K562 (cell line): ENCODE measurements at regions not wholly inside any gene's neighbourhood (a gene's known extent, or its start where the extent isn't known, plus 50 kb on each side); places are given as distances from the start of the nearest gene placed in this dataset.

Source experiments
- ATAC-seq: fragments of 200-7000 bp; cut with Tn5 transposase; 3 replicates; pipeline ENCODE4 v1.9.1; 2020; ENCODE audit warnings: moderate library complexity
- BruUV-seq: library from RNA; stranded (reverse); fragments of 400-500 nt; replicated peaks from 2 replicates; lab custom pipeline; 2021; lab: Mats Ljungman, UMichigan
- CTCF ChIA-PET: fragments of 300-600 bp; formaldehyde crosslinking; extraction: SDS; loops from one replicate; lab custom pipeline; 2021; ENCODE audit warnings: low intra/inter-chr PET ratio; lab: Yijun Ruan, JAX
- POLR2A ChIA-PET: fragments of 300-600, 350-650 bp; sonication (Branson Sonifier 250); formaldehyde crosslinking; extraction: SDS; loops from one replicate; lab custom pipeline; 2021; ENCODE audit warnings: antibody characterized with exemption, inconsistent platforms; lab: Yijun Ruan, JAX
- DNase-seq, 4 experiments: peaks; one replicate each; pipeline versions ENCODE4 v3.0.0 to v3.0.0-alpha.2; 2011 to 2018; ENCODE audit warnings: low spot score in 3 of 4, mixed read lengths in 3 of 4; ENCODE audit errors: extremely low read depth in 1 of 4
- FAIRE-seq: peaks from 2 replicates; lab custom pipeline; 2011; peaks lifted over from hg19 to GRCh38; lab: Jason Lieb, UNC
- H2AFZ ChIP-seq: 2 replicates; pipeline ENCODE4 v1.6.0; 2011; ENCODE audit warnings: low read depth, low read length, control low read depth, inconsistent platforms
- H3K27ac ChIP-seq: fragments of 200-600 bp; 3 replicates; pipeline ENCODE4 v1.8.0; 2011; ENCODE audit warnings: low read depth, mild to moderate bottlenecking, control low read depth, inconsistent platforms, low read length, moderate library complexity, mixed read lengths; ENCODE audit errors: extremely low read depth
- H3K27me3 ChIP-seq, 2 experiments: fragments of 300-600 bp in 1 of 2; 2 replicates in 1 of 2; 3 replicates in 1 of 2; pipeline versions ENCODE4 v1.6.0 to v1.8.0; 2011; ENCODE audit warnings: inconsistent platforms in 2 of 2, low read length in 2 of 2, mild to moderate bottlenecking in 1 of 2, mixed read lengths in 1 of 2, moderate library complexity in 1 of 2; ENCODE audit not compliant: control insufficient read depth in 2 of 2, insufficient read depth in 2 of 2
- H3K36me3 ChIP-seq: fragments of 300-600 bp; 3 replicates; pipeline ENCODE4 v1.8.0; 2011; ENCODE audit warnings: mild to moderate bottlenecking, low read length, inconsistent platforms; ENCODE audit not compliant: control insufficient read depth, insufficient read depth
- H3K4me1 ChIP-seq, 2 experiments: fragments of 200-600 bp in 1 of 2; replicated peaks in 1 of 2; 2 replicates in 1 of 2; 3 replicates in 1 of 2; pipeline versions ENCODE4 v1.5.1 to v1.8.0; 2011; ENCODE audit warnings: inconsistent platforms in 2 of 2, low read length in 2 of 2, mild to moderate bottlenecking in 1 of 2, mixed read lengths in 1 of 2, moderate library complexity in 1 of 2; ENCODE audit not compliant: control insufficient read depth in 2 of 2, insufficient read depth in 2 of 2
- H3K4me2 ChIP-seq: 2 replicates; pipeline ENCODE4 v1.6.1; 2011; ENCODE audit warnings: low read length, control low read depth, inconsistent platforms, mixed read lengths; ENCODE audit not compliant: insufficient read depth
- H3K4me3 ChIP-seq: fragments of 200-600 bp; sonication (generic), shearing (Covaris generic); 2 replicates; pipeline ENCODE4 v1.5.1; 2016; ENCODE audit warnings: control low read depth, inconsistent platforms
- H3K79me2 ChIP-seq: fragments of 200-600 bp; 3 replicates; pipeline ENCODE4 v1.8.0; 2011; ENCODE audit warnings: low read length, inconsistent platforms; ENCODE audit not compliant: control insufficient read depth, insufficient read depth
- H3K9ac ChIP-seq, 2 experiments: 2 replicates each; pipeline versions ENCODE4 v1.6.0 to v1.6.1; 2011; ENCODE audit warnings: low read depth in 2 of 2, low read length in 2 of 2, control low read depth in 1 of 2, inconsistent platforms in 1 of 2, mild to moderate bottlenecking in 1 of 2, mixed read lengths in 1 of 2; ENCODE audit not compliant: insufficient read depth in 1 of 2
- H3K9me1 ChIP-seq: one replicate; pipeline ENCODE4 v1.6.0; 2011; ENCODE audit warnings: inconsistent platforms, mild to moderate bottlenecking, low read length, moderate library complexity; ENCODE audit not compliant: control insufficient read depth, insufficient read depth
- H3K9me3 ChIP-seq: replicated peaks from 2 replicates; pipeline ENCODE4 v1.5.1; 2011; ENCODE audit warnings: low read depth, low read length, inconsistent platforms; ENCODE audit not compliant: control insufficient read depth, insufficient read depth
- H4K20me1 ChIP-seq: replicated peaks from 2 replicates; pipeline ENCODE4 v1.6.1; 2011; ENCODE audit warnings: low read length, inconsistent platforms, mixed read lengths; ENCODE audit not compliant: control insufficient read depth, insufficient read depth
- BHLHE40 ChIP-seq: IDR thresholded peaks from 2 replicates; pipeline ENCODE4 v1.6.1; 2011; ENCODE audit warnings: low read length, improper control_type of control experiment
- CBX5 ChIP-seq: IDR thresholded peaks from 2 replicates; pipeline ENCODE4 v1.6.1; 2014; ENCODE audit warnings: low read depth, borderline replicate concordance
- CBX8 ChIP-seq: fragments of 200-600 bp; sonication (generic); IDR thresholded peaks from 2 replicates; pipeline ENCODE4 v1.6.1; 2012; ENCODE audit warnings: borderline replicate concordance, mixed run types, low read depth, mild to moderate bottlenecking, moderate library complexity, mixed read lengths, low read length, control low read depth, inconsistent platforms; ENCODE audit not compliant: poor library complexity, severe bottlenecking; ENCODE audit errors: extremely low read depth
- CEBPB ChIP-seq: fragments of 450-650 bp; IDR thresholded peaks from 2 replicates; pipeline ENCODE4 v1.6.1; 2016; ENCODE audit warnings: missing genetic modification characterization, missing compliant biosample characterization
- CEBPG ChIP-seq, 3 experiments: fragments of 200-800 bp in 1 of 3; sonication (Bioruptor generic) in 1 of 3; sonication (generic) in 1 of 3; formaldehyde crosslinking in 1 of 3; IDR thresholded peaks in 2 of 3; conservative IDR thresholded peaks in 1 of 3; 2 replicates each; pipeline versions ENCODE4 v1.6.1 to v1.8.0; 2016 to 2022; ENCODE audit warnings: missing compliant biosample characterization in 2 of 3, missing genetic modification characterization in 2 of 3, mild to moderate bottlenecking in 1 of 3, missing genetic modification reagents in 1 of 3
- HDAC6 ChIP-seq: IDR thresholded peaks from 2 replicates; pipeline ENCODE4 v1.6.1; 2012; ENCODE audit warnings: low read depth, mild to moderate bottlenecking, control low read depth, inconsistent platforms, low read length, moderate library complexity
- HLTF ChIP-seq: fragments of 450-650 bp; IDR thresholded peaks from 2 replicates; pipeline ENCODE4 v1.6.1; 2016
- SRSF1 ChIP-seq: fragments of 200-400 bp; formaldehyde crosslinking; IDR thresholded peaks from 2 replicates; pipeline ENCODE4 v1.6.1; 2017; ENCODE audit warnings: mild to moderate bottlenecking, low read depth, low read length, moderate library complexity
- TAF1 ChIP-seq: IDR thresholded peaks from 2 replicates; pipeline ENCODE4 v1.6.1; 2011; ENCODE audit warnings: mild to moderate bottlenecking, low read length, moderate library complexity; ENCODE audit not compliant: insufficient read depth, control insufficient read depth, severe bottlenecking; ENCODE audit errors: extremely low read depth
- WGBS: fragments of 100-300 bp; shearing (Covaris generic); methylation state at CpG from one replicate; pipeline ENCODE4 v1.1.6; 2016; ENCODE audit warnings: low coverage, mixed read lengths; ENCODE audit not compliant: insufficient coverage; ENCODE audit errors: missing lambda C conversion rate; 5-methylcytosine and 5-hydroxymethylcytosine counted together
- in situ Hi-C: fragments of 300-500 bp; cut with MboI; formaldehyde crosslinking; loops from 4 replicates; pipeline ENCODE4 v1.15.0; 2018; ENCODE audit warnings: inconsistent platforms, mixed read lengths
- intact Hi-C: fragments of 100-400 bp; cut with micrococcal nuclease; formaldehyde crosslinking; loops from 2 replicates; pipeline ENCODE4 v1.14.2; 2022
- TF ChIP-seq, protein P1 (sequence below): fragments of 250-450 bp; sonication (Bioruptor Pico); IDR thresholded peaks from 2 replicates; pipeline ENCODE4 v1.8.0; 2021; ENCODE audit warnings: moderate library complexity, mild to moderate bottlenecking, inconsistent platforms
- TF ChIP-seq, protein P2 (sequence below): fragments of 250-450 bp; sonication (Bioruptor Pico); IDR thresholded peaks from 2 replicates; pipeline ENCODE4 v1.9.0; 2021; ENCODE audit warnings: mild to moderate bottlenecking

DNA sequence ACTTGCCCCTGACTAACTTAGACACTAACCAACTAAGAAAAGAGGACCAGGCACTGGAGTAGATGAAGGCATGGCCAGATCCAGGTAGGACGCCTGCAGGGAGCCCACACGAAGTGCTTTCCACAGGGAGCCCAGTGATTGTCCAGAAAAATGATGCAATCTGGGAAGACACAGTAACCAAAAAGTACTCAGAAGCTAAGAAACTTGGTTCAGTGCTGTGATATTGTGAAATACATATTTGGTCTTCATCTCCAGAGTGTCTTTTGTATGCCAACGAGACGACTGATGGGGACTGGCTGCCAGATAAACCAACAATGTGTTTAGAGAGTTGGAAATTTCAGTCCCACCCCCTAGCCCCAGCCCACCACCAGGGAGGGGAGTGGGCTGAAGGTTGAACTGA is 135.0 kb downstream of the SP3 start:
- Histone ChIP-seq H3K4me3 (no peak overlapping the region), H4K20me1 (no peaks in the 10 kb centered on the region), H3K4me2 (no peak overlapping the region), H3K9ac (no peak overlapping the region), H3K36me3 (no peaks in the 10 kb centered on the region), H3K79me2 (no peaks in the 10 kb centered on the region), H3K27ac (no peak overlapping the region), H3K27me3 (peaks cover 34 to 55% of the 10 kb centered on the region in 2 experiments), H3K9me3 (no peaks in the 10 kb centered on the region), H2AFZ (no peak overlapping the region), H3K4me1 (no peaks in the 10 kb centered on the region), H3K9me1 (no peaks in the 10 kb centered on the region)
- intact Hi-C loops (no loop called here), in situ Hi-C loops (no loop called here)
- POLR2A ChIA-PET = interaction anchor here (0.5 to 1.1 kb wide), 4 partner anchors 8 to 18 kb away, joined by 3 read pairs; no protein-coding TSS in a partner anchor
- CTCF ChIA-PET = no interaction called here
- TF ChIP-seq, protein P1, sequence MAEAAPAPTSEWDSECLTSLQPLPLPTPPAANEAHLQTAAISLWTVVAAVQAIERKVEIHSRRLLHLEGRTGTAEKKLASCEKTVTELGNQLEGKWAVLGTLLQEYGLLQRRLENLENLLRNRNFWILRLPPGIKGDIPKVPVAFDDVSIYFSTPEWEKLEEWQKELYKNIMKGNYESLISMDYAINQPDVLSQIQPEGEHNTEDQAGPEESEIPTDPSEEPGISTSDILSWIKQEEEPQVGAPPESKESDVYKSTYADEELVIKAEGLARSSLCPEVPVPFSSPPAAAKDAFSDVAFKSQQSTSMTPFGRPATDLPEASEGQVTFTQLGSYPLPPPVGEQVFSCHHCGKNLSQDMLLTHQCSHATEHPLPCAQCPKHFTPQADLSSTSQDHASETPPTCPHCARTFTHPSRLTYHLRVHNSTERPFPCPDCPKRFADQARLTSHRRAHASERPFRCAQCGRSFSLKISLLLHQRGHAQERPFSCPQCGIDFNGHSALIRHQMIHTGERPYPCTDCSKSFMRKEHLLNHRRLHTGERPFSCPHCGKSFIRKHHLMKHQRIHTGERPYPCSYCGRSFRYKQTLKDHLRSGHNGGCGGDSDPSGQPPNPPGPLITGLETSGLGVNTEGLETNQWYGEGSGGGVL = no peak
- TF ChIP-seq CEBPB (tag) (peak; percentile 85), HDAC6 (no peak), CBX8 (no peak), SRSF1 (no peak), CBX5 (no peak), CEBPG (CRISPR knock-in tag; IDR thresholded peaks at IDR 0.05) (no peak), CEBPG (tag; conservative IDR thresholded peaks at IDR 0.05 in 1 of 2, IDR thresholded peaks at IDR 0.05 in 1 of 2) (peak; percentile 59 to 64), TAF1 (no peak), BHLHE40 (no peak), HLTF (no peak)
- TF ChIP-seq, protein P2, sequence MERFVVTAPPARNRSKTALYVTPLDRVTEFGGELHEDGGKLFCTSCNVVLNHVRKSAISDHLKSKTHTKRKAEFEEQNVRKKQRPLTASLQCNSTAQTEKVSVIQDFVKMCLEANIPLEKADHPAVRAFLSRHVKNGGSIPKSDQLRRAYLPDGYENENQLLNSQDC (CRISPR knock-in tag) = no peak
- ATAC-seq = no peak
- WGBS = 4% methylated on average over 4 of the region's 4 CpGs
- no TSS peak for BruUV-seq
- no peak for DNase-seq
- no peak for FAIRE-seq
